CD4-positive, alpha-beta memory T cell (primary cell): ENCODE measurements at regions not wholly inside any gene's neighbourhood (a gene's known extent, or its start where the extent isn't known, plus 50 kb on each side); places are given as distances from the start of the nearest gene placed in this dataset.

Experiments used
- CTCF ChIA-PET: fragments of 350-600 bp; sonication (Branson Sonifier 250); formaldehyde crosslinking; loops from one replicate; lab custom pipeline; 2021; ENCODE audit warnings: inconsistent platforms; ENCODE audit not compliant: partially characterized antibody; lab: Charles Lee
- POLR2A ChIA-PET: fragments of 350-600 bp; sonication (Branson Sonifier 250); formaldehyde crosslinking; loops from one replicate; lab custom pipeline; 2021; ENCODE audit not compliant: partially characterized antibody; lab: Charles Lee
- DNase-seq, 5 donors: peaks; one replicate each; pipeline versions ENCODE4 v3.0.0 to v3.0.0-alpha.2; 2020 to 2022; ENCODE audit warnings: mixed read lengths in 1 of 5
- H3K27ac ChIP-seq: one replicate; pipeline ENCODE4 v1.7.0; 2013; ENCODE audit warnings: low read depth, low read length
- H3K27me3 ChIP-seq: 2 replicates; pipeline ENCODE4 v1.7.0; 2013; ENCODE audit warnings: mild to moderate bottlenecking, low read length, moderate library complexity; ENCODE audit not compliant: insufficient read depth
- H3K36me3 ChIP-seq: 2 replicates; pipeline ENCODE4 v1.7.0; 2013; ENCODE audit warnings: mild to moderate bottlenecking, low read length, moderate library complexity; ENCODE audit not compliant: insufficient read depth
- H3K4me1 ChIP-seq: 2 replicates; pipeline ENCODE4 v1.7.0; 2013; ENCODE audit warnings: mild to moderate bottlenecking, low read length, moderate library complexity; ENCODE audit not compliant: insufficient read depth
- H3K4me3 ChIP-seq, 2 donors: one replicate each; pipeline ENCODE4 v1.7.0; 2013; ENCODE audit warnings: low read length in 2 of 2, mild to moderate bottlenecking in 1 of 2
- H3K9me3 ChIP-seq, 2 donors: one replicate each; pipeline ENCODE4 v1.7.0; 2013; ENCODE audit warnings: low read length in 2 of 2, control low read depth in 1 of 2; ENCODE audit not compliant: control insufficient read depth in 1 of 2
- H3K27ac Mint-ChIP-seq, 7 donors: one replicate each; pipeline ENCODE4 v1.8.0; 2020 to 2021; ENCODE audit warnings: mixed read lengths in 7 of 7, mild to moderate bottlenecking in 6 of 7, inconsistent platforms in 3 of 7, moderate library complexity in 3 of 7
- H3K27me3 Mint-ChIP-seq, 2 donors: one replicate each; pipeline ENCODE4 v1.8.0; 2020 to 2021; ENCODE audit warnings: mixed read lengths in 2 of 2
- H3K36me3 Mint-ChIP-seq, 2 donors: one replicate each; pipeline ENCODE4 v1.8.0; 2020 to 2021; ENCODE audit warnings: mixed read lengths in 2 of 2, inconsistent platforms in 1 of 2, mild to moderate bottlenecking in 1 of 2
- H3K4me1 Mint-ChIP-seq, 4 donors: one replicate each; pipeline ENCODE4 v1.8.0; 2020 to 2021; ENCODE audit warnings: mixed read lengths in 4 of 4, mild to moderate bottlenecking in 1 of 4
- H3K4me3 Mint-ChIP-seq, 8 donors: one replicate each; pipeline ENCODE4 v1.8.0; 2020 to 2021; ENCODE audit warnings: mixed read lengths in 8 of 8, mild to moderate bottlenecking in 7 of 8, moderate library complexity in 6 of 8, inconsistent platforms in 3 of 8
- H3K9me3 Mint-ChIP-seq, 8 donors: one replicate each; pipeline ENCODE4 v1.8.0; 2020 to 2021; ENCODE audit warnings: mixed read lengths in 8 of 8, mild to moderate bottlenecking in 5 of 8, inconsistent platforms in 3 of 8, moderate library complexity in 1 of 8
- intact Hi-C: fragments of 100-400 bp; cut with micrococcal nuclease; formaldehyde crosslinking; loops from one replicate; pipeline ENCODE4 v1.15.1; 2023

DNA sequence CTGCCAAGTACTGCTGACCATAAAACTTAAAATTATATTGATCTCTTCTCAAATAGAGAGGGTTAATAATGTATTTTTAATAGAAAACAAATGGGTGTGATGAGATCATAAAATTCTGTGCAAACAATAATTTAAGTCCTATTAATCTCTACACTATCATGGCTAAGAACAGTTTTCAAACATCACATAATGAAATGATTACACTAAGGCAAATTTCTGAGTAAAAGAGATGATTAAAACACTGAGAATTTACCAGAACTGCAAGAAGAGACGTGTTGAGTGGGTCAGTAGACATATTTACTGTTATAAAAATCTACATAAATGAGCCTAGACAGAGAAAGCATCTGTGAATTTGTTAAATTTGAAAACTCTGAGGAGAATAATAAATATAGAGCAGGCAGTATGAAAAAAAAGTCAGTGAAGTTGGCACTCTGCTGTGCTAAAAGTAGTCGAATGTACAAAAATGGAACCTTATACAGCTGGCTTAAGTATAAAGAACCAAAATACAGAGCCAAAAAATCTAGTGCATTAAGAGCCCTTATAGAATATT is 302.6 kb upstream of the MANEA start:
- no peak overlapping the region for H3K4me3 Mint-ChIP-seq
- H3K4me1 Mint-ChIP-seq = no peaks in the 10 kb centered on the region
- no peaks in the 10 kb centered on the region for H3K27me3 Mint-ChIP-seq
- no peak overlapping the region for H3K27ac Mint-ChIP-seq
- Histone ChIP-seq H3K4me3 (no peak overlapping the region), H3K4me1 (no peaks in the 10 kb centered on the region), H3K9me3 (no peaks in the 10 kb centered on the region), H3K27me3 (no peaks in the 10 kb centered on the region), H3K36me3 (no peaks in the 10 kb centered on the region), H3K27ac (no peak overlapping the region)
- ChIA-PET POLR2A (no interaction called here), CTCF (no interaction called here)
- DNase-seq = no peak
- no peaks in the 10 kb centered on the region for H3K36me3 Mint-ChIP-seq
- peaks cover 0 to 4% (median 0%) of the 10 kb centered on the region in 8 donors for H3K9me3 Mint-ChIP-seq
- intact Hi-C loops = no loop called here

DNA sequence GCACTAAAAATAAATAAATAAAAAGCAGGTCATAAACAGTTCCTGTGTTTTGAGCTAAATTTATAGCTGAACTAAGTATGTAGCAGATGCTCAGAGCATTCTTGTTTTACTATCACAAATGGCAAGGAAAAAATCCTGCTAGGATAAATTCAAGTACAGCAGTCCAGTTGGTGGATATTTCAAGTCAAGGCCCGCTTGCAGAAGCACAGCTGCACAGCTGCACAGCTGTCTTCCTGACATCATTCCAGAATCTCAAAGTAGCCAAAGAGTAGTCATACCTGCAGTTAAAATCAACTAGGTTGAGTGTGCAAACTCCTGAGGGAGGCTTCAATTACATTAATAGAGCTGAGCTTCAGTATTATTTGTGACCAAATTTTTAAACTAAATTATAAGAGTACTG is 297.7 kb upstream of the MANEA start:
- Histone ChIP-seq H3K27me3 (no peaks in the 10 kb centered on the region), H3K9me3 (no peaks in the 10 kb centered on the region), H3K4me3 (no peak overlapping the region), H3K27ac (no peak overlapping the region), H3K36me3 (no peaks in the 10 kb centered on the region), H3K4me1 (no peaks in the 10 kb centered on the region)
- ChIA-PET CTCF (no interaction called here), POLR2A (no interaction called here)
- no peak overlapping the region for H3K27ac Mint-ChIP-seq
- intact Hi-C loops = no loop called here
- peaks cover 0 to 8% (median 2%) of the 10 kb centered on the region in 8 donors for H3K9me3 Mint-ChIP-seq
- no peak overlapping the region for H3K4me3 Mint-ChIP-seq
- no peaks in the 10 kb centered on the region for H3K36me3 Mint-ChIP-seq
- no peaks in the 10 kb centered on the region for H3K4me1 Mint-ChIP-seq
- no peaks in the 10 kb centered on the region for H3K27me3 Mint-ChIP-seq
- DNase-seq = no peak

DNA sequence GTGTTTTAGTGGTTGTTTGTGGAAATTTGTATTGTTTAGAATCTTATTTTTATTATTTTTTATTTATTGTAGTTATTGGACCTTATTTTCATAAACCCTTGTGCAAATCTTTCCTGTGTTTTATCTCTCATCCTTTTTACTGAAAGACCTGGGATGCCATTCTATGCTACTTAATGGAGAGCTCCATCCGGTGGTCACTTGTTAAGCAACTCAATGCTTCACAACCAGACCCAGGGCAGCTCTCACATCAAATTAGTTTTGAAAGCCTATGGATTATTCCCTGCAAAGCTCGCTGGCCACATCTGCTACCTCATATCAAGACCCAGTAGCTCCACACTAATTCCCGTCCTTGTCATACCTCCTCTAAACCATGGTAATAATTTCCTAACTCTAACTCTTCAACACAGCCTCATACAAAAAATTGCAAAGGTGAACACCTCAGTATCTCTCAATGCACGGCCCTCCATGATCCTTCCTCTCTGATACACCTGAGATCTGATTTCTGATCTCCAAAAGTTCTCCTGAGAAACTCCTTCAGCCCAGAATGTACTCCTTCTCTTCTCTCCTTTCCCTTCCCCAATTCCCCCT is 296.6 kb upstream of the MANEA start:
- Mint-ChIP-seq H3K27ac (no peak overlapping the region), H3K36me3 (no peaks in the 10 kb centered on the region), H3K27me3 (no peaks in the 10 kb centered on the region), H3K9me3 (peaks cover 0 to 6% (median 2%) of the 10 kb centered on the region in 8 donors), H3K4me3 (no peak overlapping the region), H3K4me1 (no peaks in the 10 kb centered on the region)
- no peak overlapping the region for H3K4me3 ChIP-seq
- no peak overlapping the region for H3K27ac ChIP-seq
- POLR2A ChIA-PET = no interaction called here
- no peaks in the 10 kb centered on the region for H3K4me1 ChIP-seq
- no peak for DNase-seq
- no peaks in the 10 kb centered on the region for H3K36me3 ChIP-seq
- no peaks in the 10 kb centered on the region for H3K27me3 ChIP-seq
- CTCF ChIA-PET = no interaction called here
- no peaks in the 10 kb centered on the region for H3K9me3 ChIP-seq
- intact Hi-C loops = no loop called here

DNA sequence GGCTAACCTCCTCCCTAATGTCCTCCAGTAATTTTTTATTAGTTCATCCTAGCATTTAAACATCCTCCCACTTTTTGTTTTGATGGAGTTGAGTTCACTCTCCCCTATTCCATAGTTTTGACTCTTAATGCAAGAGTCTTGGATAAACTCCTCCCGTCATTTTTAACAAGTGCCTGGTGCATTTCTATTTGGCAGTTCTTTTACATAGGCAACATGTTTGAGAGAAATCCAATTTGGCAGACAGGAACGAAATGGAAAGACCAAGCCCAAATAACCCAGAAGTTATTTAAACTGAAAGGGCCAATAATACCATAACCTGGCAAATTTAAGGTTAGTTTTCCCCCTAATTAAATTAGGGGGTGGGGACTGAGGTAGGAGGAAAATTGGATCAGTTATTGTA is 291.5 kb upstream of the MANEA start:
- Histone ChIP-seq H3K27me3 (no peaks in the 10 kb centered on the region), H3K27ac (no peak overlapping the region), H3K4me1 (no peaks in the 10 kb centered on the region), H3K9me3 (no peaks in the 10 kb centered on the region), H3K4me3 (no peak overlapping the region), H3K36me3 (no peaks in the 10 kb centered on the region)
- Mint-ChIP-seq H3K9me3 (peaks cover 0 to 8% (median under 1%) of the 10 kb centered on the region in 8 donors), H3K36me3 (no peaks in the 10 kb centered on the region), H3K4me1 (no peaks in the 10 kb centered on the region), H3K27ac (no peak overlapping the region), H3K27me3 (no peaks in the 10 kb centered on the region), H3K4me3 (no peak overlapping the region)
- DNase-seq = no peak
- intact Hi-C loops = no loop called here
- ChIA-PET CTCF (no interaction called here), POLR2A (no interaction called here)

DNA sequence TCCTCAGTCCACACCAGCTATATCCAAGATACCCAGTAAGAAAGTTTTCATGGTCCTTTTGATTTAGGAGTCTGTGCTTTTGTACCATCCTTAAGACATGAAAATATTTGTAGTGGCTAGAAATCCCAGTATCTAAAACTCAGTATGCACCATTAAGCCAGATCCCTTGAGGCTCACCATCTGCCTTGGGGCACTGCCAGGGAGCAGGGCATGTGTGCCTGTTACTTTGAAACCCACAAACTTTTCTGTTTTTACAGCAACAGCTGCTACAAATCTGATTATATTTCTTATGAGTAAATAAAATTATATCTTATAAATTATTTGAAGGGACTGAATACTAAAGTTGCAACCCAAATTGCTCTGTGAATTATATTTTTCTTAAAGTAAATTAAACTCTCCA is 290.5 kb upstream of the MANEA start:
- POLR2A ChIA-PET = no interaction called here
- no peak for DNase-seq
- H3K4me3 Mint-ChIP-seq = no peak overlapping the region

DNA sequence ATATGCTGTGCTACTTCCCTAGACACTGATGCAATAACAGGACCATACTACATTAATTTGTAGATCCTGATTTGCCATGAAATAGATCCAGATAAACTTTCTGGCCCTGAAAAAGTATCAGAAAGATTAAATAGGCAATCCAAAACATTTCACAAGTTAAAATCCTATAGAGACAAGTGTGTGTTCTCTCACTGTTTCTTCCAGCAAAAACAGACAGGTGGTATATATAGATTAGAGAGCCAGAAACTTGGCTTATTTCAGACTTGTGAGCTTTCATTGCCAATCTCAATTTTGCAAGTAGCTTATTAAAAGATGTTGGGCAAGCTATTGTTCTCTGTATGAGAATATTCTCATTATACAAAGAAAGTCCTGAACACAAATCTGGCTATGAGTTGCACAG is 289.1 kb upstream of the MANEA start:
- H3K27ac Mint-ChIP-seq = no peak overlapping the region
- no peak overlapping the region for H3K4me3 Mint-ChIP-seq
- Histone ChIP-seq H3K27ac (no peak overlapping the region), H3K36me3 (no peaks in the 10 kb centered on the region), H3K9me3 (no peaks in the 10 kb centered on the region), H3K4me1 (no peaks in the 10 kb centered on the region), H3K27me3 (no peaks in the 10 kb centered on the region), H3K4me3 (no peak overlapping the region)
- H3K36me3 Mint-ChIP-seq = no peaks in the 10 kb centered on the region
- intact Hi-C loops = no loop called here
- no peak for DNase-seq
- H3K4me1 Mint-ChIP-seq = no peaks in the 10 kb centered on the region
- ChIA-PET CTCF (no interaction called here), POLR2A (no interaction called here)
- H3K27me3 Mint-ChIP-seq = no peaks in the 10 kb centered on the region
- H3K9me3 Mint-ChIP-seq = peaks cover 0 to 6% (median 0%) of the 10 kb centered on the region in 8 donors

More for the DNA sequence above, 290.5 kb upstream of the MANEA start:
- intact Hi-C loops = no loop called here
- H3K9me3 ChIP-seq = no peaks in the 10 kb centered on the region
- H3K4me3 ChIP-seq = no peak overlapping the region
- H3K4me1 Mint-ChIP-seq = no peaks in the 10 kb centered on the region
- H3K36me3 Mint-ChIP-seq = no peaks in the 10 kb centered on the region
- H3K27ac Mint-ChIP-seq = no peak overlapping the region
- H3K4me1 ChIP-seq = no peaks in the 10 kb centered on the region
- CTCF ChIA-PET = no interaction called here
- no peak overlapping the region for H3K27ac ChIP-seq
- no peaks in the 10 kb centered on the region for H3K27me3 ChIP-seq
- no peaks in the 10 kb centered on the region for H3K36me3 ChIP-seq
- H3K27me3 Mint-ChIP-seq = no peaks in the 10 kb centered on the region
- H3K9me3 Mint-ChIP-seq = peaks cover 0 to 6% (median 0%) of the 10 kb centered on the region in 8 donors

DNA sequence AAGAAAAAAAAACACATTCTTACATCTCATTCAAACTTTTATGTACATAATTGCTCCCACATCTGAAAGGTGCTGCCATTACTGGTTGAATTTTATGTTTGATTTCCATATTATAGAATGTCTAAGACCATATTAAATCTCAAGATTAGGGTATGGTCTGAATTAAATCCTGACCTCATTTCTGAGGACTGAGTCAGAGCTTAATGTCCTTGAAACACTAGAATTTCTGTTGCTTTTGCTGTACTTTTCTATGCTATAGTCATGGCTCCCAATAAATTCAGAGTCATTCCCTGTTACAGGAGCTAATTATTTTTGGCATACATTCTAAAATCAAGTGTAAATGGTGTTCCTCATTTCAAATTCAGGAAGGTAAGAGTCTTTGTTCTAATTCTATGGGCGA is 285.3 kb upstream of the MANEA start:
- H3K9me3 ChIP-seq = no peaks in the 10 kb centered on the region
- Mint-ChIP-seq H3K4me3 (no peak overlapping the region), H3K27me3 (no peaks in the 10 kb centered on the region), H3K36me3 (no peaks in the 10 kb centered on the region), H3K9me3 (peaks cover 0 to 6% (median 0%) of the 10 kb centered on the region in 8 donors), H3K27ac (no peak overlapping the region), H3K4me1 (no peaks in the 10 kb centered on the region)
- no peaks in the 10 kb centered on the region for H3K4me1 ChIP-seq
- intact Hi-C loops = no loop called here
- H3K27ac ChIP-seq = no peak overlapping the region
- H3K27me3 ChIP-seq = no peaks in the 10 kb centered on the region
- H3K36me3 ChIP-seq = no peaks in the 10 kb centered on the region
- DNase-seq = no peak
- POLR2A ChIA-PET = no interaction called here
- no peak overlapping the region for H3K4me3 ChIP-seq
- CTCF ChIA-PET = interaction anchor here (1.1 kb wide), 1 partner anchor 13 kb away, joined by 3 read pairs; no protein-coding TSS in a partner anchor
